ENCODE measurements at regions not wholly inside any gene's neighbourhood (a gene's known extent, or its start where the extent isn't known, plus 50 kb on each side); places are given as distances from the start of the nearest gene placed in this dataset.

- TF ChIP-seq CTCF (conservative IDR thresholded peaks at IDR 0.05; ENCODE audit: low read depth, low read length) = no peak
- no peak overlapping the region for H2AFZ ChIP-seq (ENCODE audit: low read depth)
- no peaks in the 10 kb centered on the region for H3K27me3 ChIP-seq (ENCODE audit: insufficient read depth, low read depth)
- no peak overlapping the region for H3K4me3 ChIP-seq (IDR thresholded peaks at IDR 0.05; ENCODE audit: insufficient read depth, low read depth, low read length)
- no peaks in the 10 kb centered on the region for H3K79me2 ChIP-seq (ENCODE audit: insufficient read depth, low read depth)
- no peak overlapping the region for H3K27ac ChIP-seq
- H3K4me1 ChIP-seq (ENCODE audit: low read depth, poor library complexity, severe bottlenecking) = no peaks in the 10 kb centered on the region
- no peaks in the 10 kb centered on the region for H3K36me3 ChIP-seq (ENCODE audit: insufficient read depth)
- H3K9ac ChIP-seq = no peak overlapping the region
- no peak overlapping the region for H3K4me2 ChIP-seq
- H4K20me1 ChIP-seq (ENCODE audit: insufficient read depth) = no peaks in the 10 kb centered on the region
Measured at GRCh38 chr2:128780434-128781080, 461.9 kb upstream of the HS6ST1 start.

GRCh38 chr2:128781166-128781565, 462.5 kb upstream of the HS6ST1 start:
- no peak overlapping the region for H3K9ac ChIP-seq
- no peak overlapping the region for H3K4me2 ChIP-seq
- no peaks in the 10 kb centered on the region for H3K36me3 ChIP-seq (ENCODE audit: insufficient read depth)
- H3K4me3 ChIP-seq (IDR thresholded peaks at IDR 0.05; ENCODE audit: insufficient read depth, low read depth, low read length) = no peak overlapping the region
- TF ChIP-seq CTCF (conservative IDR thresholded peaks at IDR 0.05; ENCODE audit: low read depth, low read length) = no peak
- no peak overlapping the region for H2AFZ ChIP-seq (ENCODE audit: low read depth)
- no peaks in the 10 kb centered on the region for H3K4me1 ChIP-seq (ENCODE audit: low read depth, poor library complexity, severe bottlenecking)
- H3K27me3 ChIP-seq (ENCODE audit: insufficient read depth, low read depth) = no peaks in the 10 kb centered on the region
- H3K79me2 ChIP-seq (ENCODE audit: insufficient read depth, low read depth) = no peaks in the 10 kb centered on the region
- no peak overlapping the region for H3K27ac ChIP-seq
- H4K20me1 ChIP-seq (ENCODE audit: insufficient read depth) = no peaks in the 10 kb centered on the region

GRCh38 chr2:128781585-128782385, 463.1 kb upstream of the HS6ST1 start:
- H3K27ac ChIP-seq = no peak overlapping the region
- H3K4me1 ChIP-seq (ENCODE audit: low read depth, poor library complexity, severe bottlenecking) = no peaks in the 10 kb centered on the region
- no peak overlapping the region for H3K9ac ChIP-seq
- no peaks in the 10 kb centered on the region for H4K20me1 ChIP-seq (ENCODE audit: insufficient read depth)
- H2AFZ ChIP-seq (ENCODE audit: low read depth) = no peak overlapping the region
- H3K4me2 ChIP-seq = no peak overlapping the region
- no peaks in the 10 kb centered on the region for H3K79me2 ChIP-seq (ENCODE audit: insufficient read depth, low read depth)
- TF ChIP-seq CTCF (conservative IDR thresholded peaks at IDR 0.05; ENCODE audit: low read depth, low read length) = no peak
- H3K4me3 ChIP-seq (IDR thresholded peaks at IDR 0.05; ENCODE audit: insufficient read depth, low read depth, low read length) = no peak overlapping the region
- H3K27me3 ChIP-seq (ENCODE audit: insufficient read depth, low read depth) = no peaks in the 10 kb centered on the region
- no peaks in the 10 kb centered on the region for H3K36me3 ChIP-seq (ENCODE audit: insufficient read depth)

DNA sequence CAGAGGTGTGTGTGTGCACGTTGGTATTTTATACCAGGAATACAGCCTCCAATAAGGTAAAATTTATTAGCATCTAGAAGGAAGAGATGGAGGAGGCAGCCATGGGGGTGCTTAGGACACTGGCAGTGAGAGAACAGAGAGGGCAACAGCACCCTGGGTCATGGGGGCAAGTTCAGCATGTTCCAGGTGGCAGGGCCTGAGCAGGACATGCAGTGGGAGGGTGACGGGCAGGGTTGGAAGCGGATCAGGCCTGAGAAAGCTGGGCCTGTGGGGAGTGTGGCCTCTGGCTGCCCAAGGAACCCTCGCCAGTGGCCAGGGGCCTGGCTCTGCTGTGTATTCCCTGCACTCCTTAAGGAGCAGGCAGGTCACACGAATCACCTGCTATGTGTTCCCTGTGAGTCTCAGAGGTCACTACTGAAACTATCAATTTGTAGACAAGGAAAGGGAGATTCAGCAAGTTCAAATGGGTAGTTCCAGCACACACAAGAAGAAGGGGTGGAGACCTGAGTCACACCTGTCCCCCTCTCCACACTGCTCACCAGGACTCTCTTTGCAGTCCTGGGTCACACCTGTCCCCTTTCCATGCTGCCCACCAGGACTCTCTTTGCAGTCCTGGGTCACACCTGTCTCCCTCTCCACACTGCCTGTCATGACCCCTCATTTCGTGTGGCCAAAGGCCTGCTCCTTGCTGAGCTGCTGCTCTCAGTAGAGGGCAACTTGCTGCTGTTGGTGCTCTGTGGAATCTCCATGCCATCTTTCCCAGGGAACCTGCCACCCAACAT, 463.9 kb upstream of the HS6ST1 start:
- Histone ChIP-seq H3K36me3 (ENCODE audit: insufficient read depth) (no peaks in the 10 kb centered on the region), H3K4me3 (IDR thresholded peaks at IDR 0.05; ENCODE audit: insufficient read depth, low read depth, low read length) (no peak overlapping the region), H3K27me3 (ENCODE audit: insufficient read depth, low read depth) (no peaks in the 10 kb centered on the region), H3K27ac (no peak overlapping the region), H4K20me1 (ENCODE audit: insufficient read depth) (no peaks in the 10 kb centered on the region), H2AFZ (ENCODE audit: low read depth) (no peak overlapping the region), H3K4me2 (no peak overlapping the region), H3K9ac (no peak overlapping the region), H3K4me1 (ENCODE audit: low read depth, poor library complexity, severe bottlenecking) (no peaks in the 10 kb centered on the region), H3K79me2 (ENCODE audit: insufficient read depth, low read depth) (no peaks in the 10 kb centered on the region)
- no peak for TF ChIP-seq CTCF (conservative IDR thresholded peaks at IDR 0.05; ENCODE audit: low read depth, low read length)

Data from KMS-11 (cell line).